NT2/D1 (cell line): ENCODE measurements at regions not wholly inside any gene's neighbourhood (a gene's known extent, or its start where the extent isn't known, plus 50 kb on each side); places are given as distances from the start of the nearest gene placed in this dataset.
A peak's percentile ranks its signal among the peaks of the same experiment; 100 is the strongest.
"Not testable (repeated sequence)": the region's sequence is repeated elsewhere in the genome, so short reads cannot be mapped to it uniquely, and the experiment has no call there.

Source experiments
- DNase-seq: peaks from one replicate; pipeline ENCODE4 v3.0.0-alpha.2; 2011; ENCODE audit warnings: low read depth, low spot score
- H3K27me3 ChIP-seq: 2 replicates; pipeline ENCODE4 v1.6.0; 2011; ENCODE audit warnings: mild to moderate bottlenecking; ENCODE audit not compliant: insufficient read length, insufficient read depth
- H3K36me3 ChIP-seq: 2 replicates; pipeline ENCODE4 v1.6.1; 2011; ENCODE audit warnings: mild to moderate bottlenecking, low read length, mixed read lengths; ENCODE audit not compliant: insufficient read depth, insufficient read length
- H3K4me1 ChIP-seq: 2 replicates; pipeline ENCODE4 v1.5.1; 2011; ENCODE audit not compliant: insufficient read depth, insufficient read length
- H3K4me3 ChIP-seq: 2 replicates; pipeline ENCODE4 v1.5.1; 2011; ENCODE audit warnings: low read depth; ENCODE audit not compliant: insufficient read length
- H3K9ac ChIP-seq: 2 replicates; pipeline ENCODE4 v1.6.0; 2011; ENCODE audit warnings: low read depth; ENCODE audit not compliant: insufficient read length
- H3K9me3 ChIP-seq: 2 replicates; pipeline ENCODE4 v1.5.1; 2011; ENCODE audit warnings: mild to moderate bottlenecking, low read length; ENCODE audit not compliant: insufficient read depth
- SUZ12 ChIP-seq: IDR thresholded peaks from 2 replicates; pipeline ENCODE4 v1.6.1; 2011; ENCODE audit not compliant: insufficient read length, insufficient read depth; ENCODE audit errors: extremely low read depth
- YY1 ChIP-seq: IDR thresholded peaks from 2 replicates; pipeline ENCODE4 v1.6.1; 2011; ENCODE audit not compliant: insufficient read length, insufficient read depth
- ZNF274 ChIP-seq: IDR thresholded peaks from 2 replicates; pipeline ENCODE4 v1.6.1; 2011; ENCODE audit warnings: mild to moderate bottlenecking, low read depth, low read length

DNA sequence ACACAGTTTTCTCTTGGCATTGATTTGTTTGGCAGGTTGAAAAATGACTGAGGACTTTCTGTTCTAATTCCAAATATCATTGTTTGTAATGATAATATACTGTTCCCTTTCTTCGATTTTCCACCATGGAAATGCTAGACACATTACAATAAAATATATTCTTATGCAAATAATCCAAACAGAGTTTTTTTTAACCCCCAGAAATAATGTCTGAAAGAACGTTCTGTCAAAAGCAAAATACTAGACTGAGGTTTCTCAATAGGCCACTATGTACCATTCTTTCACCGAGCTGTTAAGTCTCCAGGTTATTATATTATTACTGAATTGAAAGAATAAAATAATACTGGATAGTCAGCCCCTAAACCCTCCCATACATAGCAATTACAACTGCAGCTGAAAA lies 312.5 kb downstream of the ZIC3 start:
- no peaks in the 10 kb centered on the region for H3K36me3 ChIP-seq
- H3K4me1 ChIP-seq = no peaks in the 10 kb centered on the region
- H3K9ac ChIP-seq = no peak overlapping the region
- DNase-seq = no peak
- no peaks in the 10 kb centered on the region for H3K27me3 ChIP-seq
- no peaks in the 10 kb centered on the region for H3K9me3 ChIP-seq
- no peak overlapping the region for H3K4me3 ChIP-seq
- TF ChIP-seq SUZ12 = no peak
- no peak for TF ChIP-seq YY1
- no peak for TF ChIP-seq ZNF274

DNA sequence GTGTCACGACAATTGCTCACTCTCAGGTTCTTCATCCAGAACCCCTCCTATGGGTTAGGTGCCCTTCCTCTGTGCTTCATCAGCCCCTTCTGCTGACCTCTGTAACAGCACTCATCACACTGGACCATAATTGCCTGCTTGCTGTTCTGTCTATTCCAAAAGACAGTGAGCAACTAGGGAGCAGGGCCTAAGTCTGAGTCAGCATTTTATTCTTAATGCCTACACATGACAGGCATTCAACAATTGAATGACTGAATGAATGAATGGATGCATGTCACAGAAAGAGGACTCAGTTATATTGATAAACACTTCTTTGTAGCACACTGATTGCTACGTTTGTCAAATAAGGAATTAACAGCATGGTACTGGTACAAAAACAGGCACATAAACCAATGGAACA lies 317.0 kb downstream of the ZIC3 start:
- Histone ChIP-seq H3K36me3 (no peaks in the 10 kb centered on the region), H3K9ac (no peak overlapping the region), H3K4me3 (no peak overlapping the region), H3K27me3 (no peaks in the 10 kb centered on the region), H3K9me3 (no peaks in the 10 kb centered on the region), H3K4me1 (no peaks in the 10 kb centered on the region)
- no peak for TF ChIP-seq SUZ12
- no peak for TF ChIP-seq YY1
- TF ChIP-seq ZNF274 = no peak
- DNase-seq = no peak

DNA sequence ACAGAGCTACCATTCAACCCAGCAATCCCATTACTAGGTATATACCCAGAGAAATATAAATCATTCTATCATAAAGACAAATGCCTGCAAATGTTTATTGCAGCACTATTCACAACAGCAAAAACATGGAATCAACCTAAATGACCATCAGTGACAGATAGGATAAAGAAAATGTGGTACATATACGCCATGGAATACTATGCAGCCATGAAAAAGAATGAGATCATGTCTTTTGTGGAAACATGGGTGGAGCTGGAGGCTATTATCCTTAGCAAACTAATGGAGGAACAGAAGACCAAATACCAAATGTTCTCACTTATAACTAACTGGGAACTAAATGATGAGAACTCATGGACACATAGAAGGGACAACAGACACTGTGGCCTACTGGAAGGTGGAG lies 318.9 kb downstream of the ZIC3 start:
- H3K9me3 ChIP-seq, H3K4me3 ChIP-seq, H3K4me1 ChIP-seq, H3K27me3 ChIP-seq, DNase-seq, H3K9ac ChIP-seq, H3K36me3 ChIP-seq: not testable (repeated sequence)

DNA sequence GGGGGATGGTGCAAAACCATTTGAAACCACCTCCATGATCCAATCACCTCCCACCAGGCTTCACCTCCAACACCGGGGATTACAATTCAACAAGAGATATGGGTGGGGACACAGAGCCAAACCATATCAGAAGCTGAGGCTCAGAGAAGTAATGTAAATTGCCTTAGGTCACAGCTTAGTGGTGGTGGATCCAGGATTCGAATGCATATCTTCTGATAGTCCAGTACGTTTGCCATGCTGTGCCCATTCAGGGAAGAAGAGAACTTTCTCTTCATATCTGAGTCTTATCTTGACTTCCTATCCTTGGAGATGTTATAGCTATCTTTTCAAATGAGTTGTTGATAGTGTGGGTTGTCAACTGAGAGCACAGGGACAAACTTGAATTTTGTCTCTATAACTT lies 325.5 kb downstream of the ZIC3 start:
- Histone ChIP-seq H3K9ac (no peak overlapping the region), H3K36me3 (no peaks in the 10 kb centered on the region), H3K9me3 (no peaks in the 10 kb centered on the region; the same call in 1 of the 2 replicates), H3K4me3 (no peak overlapping the region), H3K27me3 (no peaks in the 10 kb centered on the region), H3K4me1 (no peaks in the 10 kb centered on the region)
- DNase-seq = no peak
- no peak for TF ChIP-seq ZNF274
- no peak for TF ChIP-seq SUZ12
- no peak for TF ChIP-seq YY1

DNA sequence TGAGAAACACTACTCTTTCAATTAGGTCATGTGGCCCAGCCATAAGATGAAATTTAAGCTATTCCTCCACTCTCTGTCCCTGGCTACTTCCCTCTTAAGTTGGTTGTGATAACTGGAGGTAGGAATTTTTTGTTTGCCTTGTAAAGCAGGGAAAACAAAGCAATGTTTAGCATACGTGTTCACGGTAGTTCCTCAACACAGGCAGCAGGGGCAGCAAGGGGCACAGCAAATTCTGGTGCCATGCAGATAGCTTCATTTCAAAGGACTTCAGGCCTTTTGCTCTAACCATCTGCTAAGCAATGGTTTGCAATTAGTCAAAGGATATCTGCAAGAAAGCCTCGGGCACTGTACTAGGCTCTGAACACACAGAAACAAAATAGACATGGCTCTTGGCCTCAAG lies 330.2 kb downstream of the ZIC3 start:
- Histone ChIP-seq H3K4me3 (no peak overlapping the region), H3K27me3 (no peaks in the 10 kb centered on the region), H3K36me3 (no peaks in the 10 kb centered on the region), H3K4me1 (no peaks in the 10 kb centered on the region), H3K9ac (no peak overlapping the region), H3K9me3 (no peaks in the 10 kb centered on the region; the same call in 1 of the 2 replicates)
- TF ChIP-seq SUZ12 (no peak), ZNF274 (no peak), YY1 (no peak)
- no peak for DNase-seq

DNA sequence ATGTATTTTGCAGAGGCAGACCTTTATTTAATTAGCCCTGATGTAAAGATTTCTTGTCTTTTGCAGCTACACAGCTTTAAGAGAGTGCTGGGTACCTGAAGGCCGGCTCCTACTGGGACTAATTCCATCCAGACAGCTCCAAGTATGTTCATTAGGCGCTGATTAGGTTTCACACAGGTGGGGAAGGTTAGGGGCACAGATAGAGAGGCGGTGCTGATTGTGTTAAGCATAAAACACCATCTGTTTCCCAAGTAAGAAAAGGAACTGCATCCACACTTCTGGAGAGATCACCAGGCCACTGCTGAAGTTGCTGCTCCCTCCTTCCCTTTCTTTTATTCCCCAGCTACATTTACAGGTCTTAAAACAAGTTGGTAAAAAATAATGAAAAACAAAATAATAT lies 349.5 kb downstream of the ZIC3 start:
- TF ChIP-seq ZNF274 (no peak), YY1 (no peak), SUZ12 (no peak)
- no peaks in the 10 kb centered on the region for H3K4me1 ChIP-seq
- H3K9ac ChIP-seq = no peak overlapping the region
- no peak for DNase-seq
- no peaks in the 10 kb centered on the region for H3K36me3 ChIP-seq
- H3K27me3 ChIP-seq = no peaks in the 10 kb centered on the region
- H3K9me3 ChIP-seq = no peaks in the 10 kb centered on the region
- H3K4me3 ChIP-seq = no peak overlapping the region

DNA sequence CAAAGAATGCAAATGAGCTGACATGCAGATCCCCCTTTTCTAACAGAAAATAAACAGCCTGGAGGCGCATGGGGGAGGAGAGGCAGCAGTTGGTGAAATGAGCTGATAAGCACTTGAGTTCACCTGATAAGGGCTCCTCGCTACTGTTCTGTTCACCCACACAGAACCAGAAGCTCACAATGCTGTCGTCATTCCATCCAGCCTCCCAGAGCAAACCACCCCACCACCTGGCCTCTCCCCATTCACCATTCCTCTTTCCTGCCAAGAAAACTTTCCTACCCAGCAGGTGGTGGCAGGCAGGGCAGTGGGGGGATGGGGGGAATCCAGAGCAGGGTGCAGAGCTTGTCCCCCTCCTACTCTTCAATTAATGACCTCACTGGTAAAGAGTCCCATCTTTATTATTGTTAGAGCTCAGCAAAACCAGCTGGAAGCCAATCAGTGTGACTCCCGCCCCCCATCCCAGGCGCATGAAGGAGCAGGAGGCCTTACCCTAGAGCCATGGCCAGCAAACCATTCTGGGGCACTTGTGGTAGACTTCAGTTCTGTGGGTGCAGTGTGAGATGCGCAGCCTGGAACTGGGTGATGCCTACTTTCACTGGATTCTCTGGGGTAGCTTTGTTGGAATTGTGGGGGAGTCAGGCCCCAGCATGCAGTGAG lies 350.3 kb downstream of the ZIC3 start:
- no peaks in the 10 kb centered on the region for H3K27me3 ChIP-seq
- H3K9me3 ChIP-seq = no peaks in the 10 kb centered on the region
- TF ChIP-seq SUZ12 (no peak), ZNF274 (no peak), YY1 (no peak)
- no peak overlapping the region for H3K9ac ChIP-seq
- DNase-seq = peak; percentile 13
- H3K36me3 ChIP-seq = no peaks in the 10 kb centered on the region
- no peak overlapping the region for H3K4me3 ChIP-seq
- H3K4me1 ChIP-seq = no peaks in the 10 kb centered on the region

DNA sequence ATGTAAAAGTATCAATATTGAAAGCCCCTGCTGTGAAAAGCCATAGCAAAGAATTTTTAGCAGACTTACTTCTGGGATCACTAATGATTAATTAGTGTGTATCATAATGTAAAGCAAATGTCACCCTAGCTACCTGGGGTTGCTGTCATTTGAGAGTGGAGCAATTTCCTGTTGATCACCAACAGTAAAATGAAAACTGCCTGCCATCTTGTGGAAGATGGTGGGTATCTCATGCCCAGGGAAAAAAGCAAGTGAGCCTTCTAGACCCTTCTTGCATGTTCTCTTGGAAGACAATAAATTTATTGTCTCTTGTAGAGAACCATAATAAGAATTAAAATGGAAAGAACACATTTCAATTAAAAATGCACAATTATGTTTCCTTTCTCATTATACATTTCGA lies 360.2 kb downstream of the ZIC3 start:
- DNase-seq = peak; percentile 32

More for the DNA sequence above, 360.2 kb downstream of the ZIC3 start:
- H3K9ac ChIP-seq = no peak overlapping the region
- no peaks in the 10 kb centered on the region for H3K9me3 ChIP-seq
- no peaks in the 10 kb centered on the region for H3K27me3 ChIP-seq
- H3K4me3 ChIP-seq = no peak overlapping the region
- TF ChIP-seq YY1 (no peak), SUZ12 (no peak), ZNF274 (no peak)
- H3K4me1 ChIP-seq = no peaks in the 10 kb centered on the region
- H3K36me3 ChIP-seq = no peaks in the 10 kb centered on the region
